ENCODE measurements at regions not wholly inside any gene's neighbourhood (a gene's known extent, or its start where the extent isn't known, plus 50 kb on each side); places are given as distances from the start of the nearest gene placed in this dataset.

DNA sequence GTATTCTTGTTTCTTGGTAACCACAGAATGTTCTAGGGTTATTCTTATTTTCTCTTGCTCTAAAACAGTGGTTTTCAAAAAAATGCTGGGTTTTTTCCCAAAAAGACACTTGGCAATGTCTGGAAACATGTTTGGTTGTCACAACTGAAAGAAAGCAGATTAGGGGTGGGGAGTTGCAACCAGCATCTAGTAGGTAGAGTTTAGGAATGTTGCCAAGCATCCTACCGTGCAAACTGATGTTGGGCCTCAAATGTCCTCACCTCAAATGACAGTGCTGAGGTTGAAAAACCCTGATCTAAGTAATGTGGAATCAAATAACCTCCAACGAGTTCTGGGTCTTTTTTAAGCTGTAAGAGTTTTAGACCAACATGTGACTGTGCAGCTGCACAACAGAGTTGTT is 270.5 kb upstream of the STT3B start:
- no peak overlapping the region for H3K4me3 ChIP-seq (ENCODE audit: low read depth, low read length)

DNA sequence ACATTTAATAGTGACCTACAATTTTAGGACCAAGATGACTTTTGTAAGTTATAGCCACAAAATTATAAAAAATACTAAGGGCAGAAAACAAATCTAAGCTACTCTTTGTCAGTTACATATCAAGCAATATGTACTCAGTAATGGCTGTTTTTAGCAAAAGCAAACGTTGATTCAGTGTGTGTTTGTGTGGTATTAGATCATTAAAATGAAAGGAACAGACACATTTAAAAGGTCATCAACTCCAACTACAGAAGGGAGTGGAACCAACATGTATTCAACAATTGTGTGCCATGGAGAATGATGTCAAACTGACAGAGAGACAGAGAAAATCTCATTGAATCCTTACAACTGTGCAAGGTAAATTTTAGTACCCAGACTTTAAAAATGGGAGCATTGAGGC is 268.8 kb upstream of the STT3B start:
- no peak for DNase-seq (ENCODE audit: low read depth)
- TF ChIP-seq, protein P1, sequence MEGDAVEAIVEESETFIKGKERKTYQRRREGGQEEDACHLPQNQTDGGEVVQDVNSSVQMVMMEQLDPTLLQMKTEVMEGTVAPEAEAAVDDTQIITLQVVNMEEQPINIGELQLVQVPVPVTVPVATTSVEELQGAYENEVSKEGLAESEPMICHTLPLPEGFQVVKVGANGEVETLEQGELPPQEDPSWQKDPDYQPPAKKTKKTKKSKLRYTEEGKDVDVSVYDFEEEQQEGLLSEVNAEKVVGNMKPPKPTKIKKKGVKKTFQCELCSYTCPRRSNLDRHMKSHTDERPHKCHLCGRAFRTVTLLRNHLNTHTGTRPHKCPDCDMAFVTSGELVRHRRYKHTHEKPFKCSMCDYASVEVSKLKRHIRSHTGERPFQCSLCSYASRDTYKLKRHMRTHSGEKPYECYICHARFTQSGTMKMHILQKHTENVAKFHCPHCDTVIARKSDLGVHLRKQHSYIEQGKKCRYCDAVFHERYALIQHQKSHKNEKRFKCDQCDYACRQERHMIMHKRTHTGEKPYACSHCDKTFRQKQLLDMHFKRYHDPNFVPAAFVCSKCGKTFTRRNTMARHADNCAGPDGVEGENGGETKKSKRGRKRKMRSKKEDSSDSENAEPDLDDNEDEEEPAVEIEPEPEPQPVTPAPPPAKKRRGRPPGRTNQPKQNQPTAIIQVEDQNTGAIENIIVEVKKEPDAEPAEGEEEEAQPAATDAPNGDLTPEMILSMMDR (IDR thresholded peaks at IDR 0.05; ENCODE audit: low read depth, low read length, missing control alignments) = no peak
- H3K4me3 ChIP-seq (ENCODE audit: low read depth, low read length) = no peak overlapping the region

More for the DNA sequence above, 270.5 kb upstream of the STT3B start:
- DNase-seq (ENCODE audit: low read depth) = no peak
- TF ChIP-seq, protein P1 (IDR thresholded peaks at IDR 0.05; ENCODE audit: low read depth, low read length, missing control alignments) = no peak

DNA sequence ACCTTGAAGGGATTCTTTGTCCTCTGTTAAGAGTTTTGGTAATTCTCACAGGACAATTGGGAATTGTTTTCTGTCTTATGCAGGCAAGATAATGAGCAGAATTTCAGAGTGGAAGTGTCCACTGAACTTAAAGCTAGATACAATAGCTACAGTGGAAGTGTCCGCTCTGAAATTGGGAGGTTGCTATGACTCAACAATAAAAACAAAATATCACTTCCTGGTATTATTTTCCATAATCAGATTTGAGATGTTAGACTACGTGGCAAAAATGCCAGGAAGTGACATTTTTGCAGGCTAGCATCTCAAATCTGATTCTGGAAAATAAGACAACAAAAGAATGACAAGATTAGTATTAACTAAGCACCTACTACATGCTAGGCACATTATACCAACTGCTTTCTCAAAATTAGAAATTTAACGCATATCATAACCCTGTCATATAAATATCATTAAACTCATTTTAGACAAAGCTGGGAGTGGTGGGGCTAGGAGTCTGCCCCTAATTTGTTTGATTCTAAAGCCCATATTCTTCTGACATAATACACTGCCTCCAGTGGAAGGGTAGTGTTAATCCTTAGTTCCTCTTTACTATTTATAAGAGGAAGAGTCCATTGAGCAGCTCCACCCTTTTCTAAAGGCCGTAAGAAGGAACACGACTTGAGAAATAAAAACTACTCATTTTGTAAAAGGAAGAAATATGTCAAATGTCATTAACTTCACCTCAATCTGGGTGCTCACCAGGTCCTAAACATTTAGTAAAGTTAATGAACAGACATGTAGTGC is 266.9 kb upstream of the STT3B start:
- no peak overlapping the region for H3K4me3 ChIP-seq (ENCODE audit: low read depth, low read length)
- TF ChIP-seq, protein P1 (IDR thresholded peaks at IDR 0.05; ENCODE audit: low read depth, low read length, missing control alignments) = no peak
- no peak for DNase-seq (ENCODE audit: low read depth)

DNA sequence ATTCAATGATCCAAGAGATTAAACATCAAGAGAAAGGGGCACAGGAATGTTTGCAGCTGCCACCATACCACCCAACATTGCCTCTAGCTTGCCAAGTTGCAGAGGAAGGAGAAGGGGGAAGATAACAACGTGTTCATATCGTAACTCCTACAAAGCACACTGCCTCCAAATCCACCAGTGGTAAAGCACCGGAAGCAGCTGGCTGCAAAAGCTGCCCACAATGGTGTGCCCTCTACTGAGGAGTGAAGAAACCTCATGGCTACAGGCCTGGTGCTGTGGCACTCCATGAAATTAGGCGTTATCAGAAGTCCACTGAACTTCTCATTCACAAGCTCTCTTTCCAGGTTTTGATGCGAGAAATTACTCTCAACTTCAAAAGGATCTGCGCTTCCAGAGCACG is 263.9 kb upstream of the STT3B start:
- H3K4me3 ChIP-seq (ENCODE audit: low read depth, low read length) = no peak overlapping the region
- DNase-seq (ENCODE audit: low read depth) = no peak
- TF ChIP-seq, protein P1 (IDR thresholded peaks at IDR 0.05; ENCODE audit: low read depth, low read length, missing control alignments) = no peak

DNA sequence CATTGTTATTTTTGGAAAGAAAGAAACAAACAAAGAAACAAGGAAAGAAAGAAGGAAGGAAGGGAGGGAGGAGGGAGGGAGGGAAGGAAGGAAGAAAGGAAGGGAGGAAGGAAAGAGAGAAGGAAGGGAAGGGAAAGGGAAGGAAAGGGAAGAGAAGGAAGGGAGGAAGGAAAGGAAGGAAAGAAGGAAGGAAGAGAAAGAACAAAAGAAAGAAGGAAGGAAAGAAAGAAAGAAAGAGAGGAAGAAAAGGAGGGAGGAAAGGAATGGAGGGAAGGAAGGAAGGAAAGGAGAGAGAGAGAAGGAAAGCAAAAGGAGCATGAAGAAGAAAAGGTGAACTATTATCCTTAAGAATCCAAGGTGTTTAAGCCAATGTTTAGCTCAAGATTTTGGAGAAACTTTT is 262.7 kb upstream of the STT3B start:
- H3K4me3 ChIP-seq (ENCODE audit: low read depth, low read length) = no peak overlapping the region
- TF ChIP-seq, protein P1 (IDR thresholded peaks at IDR 0.05; ENCODE audit: low read depth, low read length, missing control alignments) = no peak
- no peak for DNase-seq (ENCODE audit: low read depth)

DNA sequence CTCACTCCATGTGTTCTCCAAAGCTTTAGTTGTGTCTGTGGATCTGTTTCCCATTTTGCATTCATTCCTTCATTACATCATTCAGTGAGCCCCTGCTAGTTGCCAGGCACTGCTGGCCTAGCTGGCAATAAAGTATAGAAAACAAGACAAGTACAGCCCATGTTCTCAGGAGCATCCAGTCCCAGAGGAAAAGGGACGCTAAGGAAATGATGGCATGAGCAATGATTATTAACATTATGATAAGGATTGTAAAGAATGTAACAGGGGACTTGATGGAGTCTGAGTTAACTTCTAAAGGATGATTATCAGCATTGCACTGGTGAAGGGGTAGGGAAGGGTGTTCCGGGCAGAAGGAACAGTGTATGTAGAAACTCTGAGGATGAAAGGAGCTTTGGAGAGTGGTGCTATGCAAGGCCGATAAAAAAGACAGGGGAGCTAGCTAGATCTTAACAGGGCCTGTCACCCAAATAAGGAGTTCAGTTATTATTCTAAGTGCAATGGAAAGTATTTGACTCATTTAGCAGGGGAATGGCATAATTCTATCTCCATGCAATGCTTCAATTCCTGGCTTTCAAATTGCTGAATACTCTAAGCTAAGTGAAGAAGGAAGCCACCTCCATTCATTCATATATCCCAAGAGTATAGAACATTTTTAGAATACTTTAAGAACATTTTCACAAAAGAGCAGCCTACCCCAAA is 258.2 kb upstream of the STT3B start:
- no peak for DNase-seq (ENCODE audit: low read depth)
- no peak overlapping the region for H3K4me3 ChIP-seq (ENCODE audit: low read depth, low read length)
- TF ChIP-seq, protein P1 (IDR thresholded peaks at IDR 0.05; ENCODE audit: low read depth, low read length, missing control alignments) = no peak

Measured in GM12864 (cell line).